Psoas muscle (tissue), 7 donors: ENCODE measurements at regions not wholly inside any gene's neighbourhood (a gene's known extent, or its start where the extent isn't known, plus 50 kb on each side); places are given as distances from the start of the nearest gene placed in this dataset.

Experiments used
- ATAC-seq, 4 donors: fragments of 200-7000 bp; cut with Tn5 transposase; one replicate each; pipeline ENCODE4 v1.9.1; 2020; ENCODE audit warnings: moderate library complexity in 3 of 4, mild to moderate bottlenecking in 2 of 4
- DNase-seq, 2 donors: peaks; one replicate each; pipeline ENCODE4 v3.0.0-alpha.2; 2020
- H3K27ac ChIP-seq: fragments of 200-600 bp; one replicate; pipeline ENCODE4 v1.8.0; 2022
- H3K27me3 ChIP-seq, 3 donors: fragments of 200-600 bp in 1 of 3; one replicate each; pipeline versions ENCODE4 v1.6.1 to v1.8.0; 2013 to 2022; ENCODE audit warnings: low read length in 2 of 3, mild to moderate bottlenecking in 2 of 3, moderate library complexity in 1 of 3; ENCODE audit not compliant: insufficient read depth in 3 of 3
- H3K36me3 ChIP-seq, 2 donors: fragments of 200-600 bp in 1 of 2; one replicate each; pipeline versions ENCODE4 v1.6.1 to v1.8.0; 2013 to 2022; ENCODE audit warnings: low read depth in 1 of 2, mild to moderate bottlenecking in 1 of 2, moderate library complexity in 1 of 2; ENCODE audit not compliant: insufficient read depth in 1 of 2
- H3K4me1 ChIP-seq: fragments of 200-600 bp; one replicate; pipeline ENCODE4 v1.8.0; 2022
- H3K4me3 ChIP-seq: fragments of 200-600 bp; one replicate; pipeline ENCODE4 v1.8.0; 2022; ENCODE audit warnings: mild to moderate bottlenecking
- H3K9me3 ChIP-seq: fragments of 200-600 bp; one replicate; pipeline ENCODE4 v1.8.0; 2022
- whole genome bisulfite sequencing, 3 donors: extraction: QIAGEN DNeasy Blood & Tissue Kit; methylation state at CpG; one replicate each; pipeline versions ENCODE4 v1.1.6 to v1.1.7; 2013; 5-methylcytosine and 5-hydroxymethylcytosine counted together
- intact Hi-C, 2 donors: fragments of 100-400 bp; cut with DNase I; formaldehyde crosslinking; loops; one replicate each; pipeline versions ENCODE4 v1.11.0 to v1.14.2; 2022
- TF ChIP-seq, protein P1 (sequence below): fragments of 200-600 bp; IDR thresholded peaks from one replicate; pipeline ENCODE4 v1.8.0; 2022; ENCODE audit warnings: antibody characterized with exemption
- donor health status: healthy with polysubstance abuse.
- donor health status: DM: no; HTN: no; CAD: no; lungs with moderate emphysema.
- donor health status: Bipolar disorder and iron deficiency.
- donor health status: healthy.
- donor health status: DM: yes; HTN: yes; CAD: no.
- donor health status: DM: no; HTN: no; CAD: no.
- donor health status: DM: yes; HTN: yes; CAD: no.

DNA sequence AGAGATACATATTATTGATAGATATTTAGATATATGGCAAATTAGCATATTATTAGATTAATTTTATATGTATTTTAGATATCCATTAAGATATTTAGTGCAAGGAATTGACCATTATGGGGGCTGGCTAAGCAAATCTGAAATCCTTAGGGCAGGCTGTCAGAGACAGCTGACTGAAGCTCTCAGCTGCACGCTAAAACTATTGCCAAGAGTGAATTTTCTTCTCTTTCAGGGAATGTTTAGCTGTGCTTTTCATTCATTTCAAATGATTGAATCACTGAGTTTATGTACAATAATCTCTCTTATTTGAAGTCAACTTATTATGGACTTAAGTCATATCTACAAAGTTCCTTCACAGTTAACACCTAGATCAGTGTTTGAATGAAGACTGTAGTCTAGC is 566.5 kb downstream of the LRFN5 start:
- TF ChIP-seq, protein P1, sequence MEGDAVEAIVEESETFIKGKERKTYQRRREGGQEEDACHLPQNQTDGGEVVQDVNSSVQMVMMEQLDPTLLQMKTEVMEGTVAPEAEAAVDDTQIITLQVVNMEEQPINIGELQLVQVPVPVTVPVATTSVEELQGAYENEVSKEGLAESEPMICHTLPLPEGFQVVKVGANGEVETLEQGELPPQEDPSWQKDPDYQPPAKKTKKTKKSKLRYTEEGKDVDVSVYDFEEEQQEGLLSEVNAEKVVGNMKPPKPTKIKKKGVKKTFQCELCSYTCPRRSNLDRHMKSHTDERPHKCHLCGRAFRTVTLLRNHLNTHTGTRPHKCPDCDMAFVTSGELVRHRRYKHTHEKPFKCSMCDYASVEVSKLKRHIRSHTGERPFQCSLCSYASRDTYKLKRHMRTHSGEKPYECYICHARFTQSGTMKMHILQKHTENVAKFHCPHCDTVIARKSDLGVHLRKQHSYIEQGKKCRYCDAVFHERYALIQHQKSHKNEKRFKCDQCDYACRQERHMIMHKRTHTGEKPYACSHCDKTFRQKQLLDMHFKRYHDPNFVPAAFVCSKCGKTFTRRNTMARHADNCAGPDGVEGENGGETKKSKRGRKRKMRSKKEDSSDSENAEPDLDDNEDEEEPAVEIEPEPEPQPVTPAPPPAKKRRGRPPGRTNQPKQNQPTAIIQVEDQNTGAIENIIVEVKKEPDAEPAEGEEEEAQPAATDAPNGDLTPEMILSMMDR, result no peak
- H3K9me3 ChIP-seq, result peaks cover 5% of the 10 kb centered on the region
- no peaks in the 10 kb centered on the region for H3K4me1 ChIP-seq
- H3K27ac ChIP-seq, result no peak overlapping the region
- H3K27me3 ChIP-seq, result no peaks in the 10 kb centered on the region
- 29 to 35% (median 29%) methylated on average over 1 of the region's 1 CpG for WGBS, 3 donors
- no peaks in the 10 kb centered on the region for H3K36me3 ChIP-seq
- DNase-seq, result no peak
- ATAC-seq, result no peak
- intact Hi-C loops, result no loop called here
- no peak overlapping the region for H3K4me3 ChIP-seq

DNA sequence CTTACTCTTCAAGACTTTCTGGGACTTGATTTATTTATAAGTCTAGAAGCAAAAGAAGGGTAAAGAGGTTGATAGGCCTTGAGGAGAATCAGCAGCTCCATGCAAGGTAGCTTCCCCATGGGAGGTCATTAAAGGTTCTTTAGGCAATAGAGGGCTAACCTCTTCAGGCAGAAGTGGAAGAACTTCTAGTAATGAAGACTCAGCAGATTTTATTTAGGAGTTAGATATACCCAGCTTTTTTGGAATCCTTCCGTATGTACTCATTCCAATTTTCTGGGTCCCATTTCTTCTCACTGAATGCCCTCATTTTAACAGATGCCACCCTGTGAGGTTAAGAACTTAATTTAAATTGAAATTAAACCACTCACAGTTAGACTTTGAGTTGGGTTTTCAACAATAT is 565.6 kb downstream of the LRFN5 start:
- H3K4me1 ChIP-seq, result no peaks in the 10 kb centered on the region
- peaks cover 2% of the 10 kb centered on the region for H3K9me3 ChIP-seq
- H3K27ac ChIP-seq, result no peak overlapping the region
- H3K27me3 ChIP-seq, result no peaks in the 10 kb centered on the region
- ATAC-seq, result no peak
- 58 to 82% (median 79%) methylated on average over 1 of the region's 1 CpG for WGBS, 3 donors
- TF ChIP-seq, protein P1, result no peak
- DNase-seq, result no peak
- H3K4me3 ChIP-seq, result no peak overlapping the region
- intact Hi-C loops, result no loop called here
- H3K36me3 ChIP-seq, result no peaks in the 10 kb centered on the region

DNA sequence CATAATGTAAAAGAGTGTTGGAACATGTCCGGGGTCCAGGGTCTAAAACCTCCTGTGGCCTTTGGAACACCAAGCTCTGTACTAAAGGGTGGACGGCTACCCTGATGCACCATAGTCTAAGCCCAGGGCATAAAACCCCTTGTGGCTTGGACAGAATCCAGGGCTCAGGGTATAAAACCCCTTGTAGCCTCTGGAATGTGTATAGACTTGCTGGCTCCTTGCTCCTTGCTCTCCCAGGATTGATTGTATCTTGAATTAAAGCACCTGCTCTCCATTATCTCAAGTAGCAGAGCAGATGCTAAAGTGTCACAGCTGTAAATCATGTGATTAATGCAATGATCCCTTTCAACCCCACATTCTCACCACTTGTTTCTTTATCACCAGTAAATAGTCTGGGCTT is 556.5 kb downstream of the LRFN5 start:
- Histone ChIP-seq H3K27ac (no peak overlapping the region), H3K36me3 (no peaks in the 10 kb centered on the region), H3K9me3 (peaks cover 3% of the 10 kb centered on the region), H3K27me3 (no peaks in the 10 kb centered on the region), H3K4me1 (no peaks in the 10 kb centered on the region), H3K4me3 (no peak overlapping the region)
- no peak for ATAC-seq
- no peak for DNase-seq
- TF ChIP-seq, protein P1, result no peak
- intact Hi-C loops, result no loop called here
- 53 to 62% (median 56%) methylated on average over 2 of the region's 2 CpGs for WGBS, 3 donors

DNA sequence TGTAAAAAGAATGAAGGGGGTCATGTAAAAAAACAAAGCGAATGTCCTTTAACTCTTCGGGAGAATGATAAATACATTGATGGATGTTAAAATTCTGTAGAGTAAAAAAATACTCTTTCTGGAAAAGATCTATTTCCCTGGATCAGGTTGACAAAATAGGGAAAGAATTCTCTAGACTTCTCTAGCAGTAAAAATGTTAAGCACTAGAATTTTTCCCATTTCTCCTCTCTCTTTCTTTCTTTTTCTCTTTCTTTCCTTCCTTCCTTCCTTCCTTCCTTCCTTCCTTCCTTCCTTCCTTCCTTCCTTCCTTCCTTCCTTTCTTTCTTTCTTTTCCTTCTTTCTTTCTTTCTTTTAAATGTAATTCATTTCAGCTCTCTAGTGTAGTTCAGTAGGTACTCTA is 552.5 kb downstream of the LRFN5 start:
- H3K27me3 ChIP-seq, result no peaks in the 10 kb centered on the region
- TF ChIP-seq, protein P1, result no peak
- H3K4me3 ChIP-seq, result no peak overlapping the region
- no peak overlapping the region for H3K27ac ChIP-seq
- DNase-seq (no peak), ATAC-seq (no peak)
- H3K36me3 ChIP-seq, result no peaks in the 10 kb centered on the region
- H3K4me1 ChIP-seq, result no peaks in the 10 kb centered on the region
- no peaks in the 10 kb centered on the region for H3K9me3 ChIP-seq
- intact Hi-C loops, result no loop called here
- WGBS, 3 donors, result 96 to 98% (median 97%) methylated on average over 2 of the region's 2 CpGs

DNA sequence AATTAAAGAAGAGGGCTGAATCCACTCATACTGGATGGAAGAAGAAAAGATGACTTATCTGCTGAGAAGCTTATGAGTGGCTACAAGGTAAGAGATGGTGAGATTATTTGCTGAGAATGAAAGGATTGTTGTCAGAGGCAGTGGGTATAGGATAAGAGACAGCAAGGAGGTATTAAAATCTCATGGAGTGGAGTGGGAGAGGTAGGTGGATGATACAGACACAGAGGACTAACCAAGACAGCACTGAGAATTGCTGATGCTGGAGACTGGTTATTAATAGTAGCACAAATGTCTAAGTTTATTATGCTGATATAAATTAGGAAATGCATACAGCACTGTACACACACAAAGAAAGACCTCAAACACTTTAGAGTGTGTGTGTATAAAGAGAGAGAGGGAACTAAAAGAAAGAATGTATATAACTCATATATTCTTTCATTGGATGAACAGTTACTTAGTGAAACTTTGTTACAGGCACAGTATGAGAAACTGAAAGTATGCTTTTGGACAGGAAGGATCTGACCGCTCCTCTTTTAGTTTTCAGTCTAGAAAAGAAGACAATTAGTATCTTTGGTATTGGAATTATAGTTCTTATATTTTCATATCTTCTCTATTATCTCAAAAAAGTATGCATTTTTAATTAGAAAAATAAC is 543.1 kb downstream of the LRFN5 start:
- ATAC-seq, result no peak
- no peaks in the 10 kb centered on the region for H3K4me1 ChIP-seq
- intact Hi-C loops, result no loop called here
- no peaks in the 10 kb centered on the region for H3K36me3 ChIP-seq
- H3K4me3 ChIP-seq, result no peak overlapping the region
- TF ChIP-seq, protein P1, result no peak
- H3K27ac ChIP-seq, result no peak overlapping the region
- DNase-seq, result no peak
- H3K27me3 ChIP-seq, result no peaks in the 10 kb centered on the region
- H3K9me3 ChIP-seq, result no peaks in the 10 kb centered on the region
- 86 to 97% (median 94%) methylated on average over 1 of the region's 1 CpG for WGBS, 3 donors
